ENCODE measurements at regions not wholly inside any gene's neighbourhood (a gene's known extent, or its start where the extent isn't known, plus 50 kb on each side); places are given as distances from the start of the nearest gene placed in this dataset.

DNA sequence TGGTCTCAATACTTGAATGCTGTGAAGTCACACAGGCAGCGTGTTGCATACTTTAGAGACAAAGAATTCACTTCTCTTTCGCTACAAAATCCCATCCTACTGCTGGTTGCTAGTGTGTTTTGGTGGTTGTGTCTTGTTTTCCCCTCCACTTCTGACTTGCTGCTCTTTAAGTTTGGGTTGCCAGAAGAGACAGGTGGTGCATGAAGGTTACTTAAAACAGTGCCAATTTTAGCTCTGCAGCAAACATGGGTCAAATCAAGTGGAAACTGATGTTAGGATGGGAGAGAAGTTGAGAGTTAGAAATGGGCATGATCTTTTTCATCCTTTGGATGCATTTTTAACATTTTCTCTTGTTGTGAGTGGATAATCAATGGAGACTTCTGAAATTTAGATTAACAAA lies 136.2 kb upstream of the KCNH7 start:
- no peak overlapping the region for H3K4me3 ChIP-seq
- H3K27ac ChIP-seq = no peak overlapping the region
- no peaks in the 10 kb centered on the region for H3K9me3 ChIP-seq
- TF ChIP-seq, protein P1, sequence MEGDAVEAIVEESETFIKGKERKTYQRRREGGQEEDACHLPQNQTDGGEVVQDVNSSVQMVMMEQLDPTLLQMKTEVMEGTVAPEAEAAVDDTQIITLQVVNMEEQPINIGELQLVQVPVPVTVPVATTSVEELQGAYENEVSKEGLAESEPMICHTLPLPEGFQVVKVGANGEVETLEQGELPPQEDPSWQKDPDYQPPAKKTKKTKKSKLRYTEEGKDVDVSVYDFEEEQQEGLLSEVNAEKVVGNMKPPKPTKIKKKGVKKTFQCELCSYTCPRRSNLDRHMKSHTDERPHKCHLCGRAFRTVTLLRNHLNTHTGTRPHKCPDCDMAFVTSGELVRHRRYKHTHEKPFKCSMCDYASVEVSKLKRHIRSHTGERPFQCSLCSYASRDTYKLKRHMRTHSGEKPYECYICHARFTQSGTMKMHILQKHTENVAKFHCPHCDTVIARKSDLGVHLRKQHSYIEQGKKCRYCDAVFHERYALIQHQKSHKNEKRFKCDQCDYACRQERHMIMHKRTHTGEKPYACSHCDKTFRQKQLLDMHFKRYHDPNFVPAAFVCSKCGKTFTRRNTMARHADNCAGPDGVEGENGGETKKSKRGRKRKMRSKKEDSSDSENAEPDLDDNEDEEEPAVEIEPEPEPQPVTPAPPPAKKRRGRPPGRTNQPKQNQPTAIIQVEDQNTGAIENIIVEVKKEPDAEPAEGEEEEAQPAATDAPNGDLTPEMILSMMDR (IDR thresholded peaks at IDR 0.05) = no peak
- no peak for DNase-seq (ENCODE audit: low spot score)
- no peaks in the 10 kb centered on the region for H3K27me3 ChIP-seq (replicated peaks; ENCODE audit: insufficient read depth)
- H3K36me3 ChIP-seq = no peaks in the 10 kb centered on the region
- no peaks in the 10 kb centered on the region for H3K4me1 ChIP-seq (ENCODE audit: control insufficient read depth in 1 of 2, low read depth in 2 of 2)
- no peak for ATAC-seq (ENCODE audit: insufficient number of reproducible peaks, low FRiP score, low read depth)

DNA sequence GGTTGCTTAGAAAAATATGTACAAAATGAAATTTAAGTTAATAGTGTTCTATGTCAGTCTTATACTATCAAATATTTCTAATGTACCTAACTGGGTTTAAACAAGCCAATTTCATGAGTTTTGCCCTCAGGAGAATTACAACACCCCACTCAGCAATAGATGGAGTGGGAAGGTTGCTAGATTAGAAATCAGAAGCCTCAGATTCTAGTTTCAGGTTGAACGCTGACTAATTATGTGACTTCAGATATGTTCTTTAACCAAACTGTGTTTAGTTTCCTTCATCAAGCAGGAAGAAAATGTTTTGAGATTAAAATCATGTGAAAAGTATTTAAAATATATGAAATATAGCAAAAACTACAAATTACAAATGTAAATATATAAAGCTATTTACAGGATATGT lies 133.8 kb upstream of the KCNH7 start:
- no peak for DNase-seq (ENCODE audit: low spot score)
- ATAC-seq (ENCODE audit: insufficient number of reproducible peaks, low FRiP score, low read depth) = no peak
- Histone ChIP-seq H3K4me1 (ENCODE audit: control insufficient read depth in 1 of 2, low read depth in 2 of 2) (no peaks in the 10 kb centered on the region), H3K27me3 (replicated peaks; ENCODE audit: insufficient read depth) (no peaks in the 10 kb centered on the region), H3K36me3 (no peaks in the 10 kb centered on the region), H3K27ac (no peak overlapping the region), H3K9me3 (no peaks in the 10 kb centered on the region), H3K4me3 (no peak overlapping the region)
- TF ChIP-seq, protein P1 (IDR thresholded peaks at IDR 0.05) = no peak

DNA sequence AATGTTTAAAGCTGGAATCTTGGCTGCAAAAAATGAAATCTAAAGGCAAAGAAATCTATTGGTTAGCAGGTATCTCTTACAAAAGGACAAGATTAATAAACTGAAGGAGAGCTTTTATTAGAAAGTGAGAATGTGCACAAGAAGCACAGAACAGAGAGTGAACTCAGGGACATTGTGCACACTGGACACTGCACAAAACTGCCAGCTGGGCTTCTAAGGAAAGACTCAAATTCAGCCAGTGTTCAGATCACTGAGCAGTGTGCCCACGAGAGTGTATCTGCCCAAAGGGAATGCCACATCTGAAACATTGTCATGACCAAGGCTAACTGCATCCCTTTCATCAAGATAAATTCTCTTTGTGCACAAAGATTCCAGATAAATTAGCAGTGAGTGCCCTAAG lies 129.7 kb upstream of the KCNH7 start:
- no peaks in the 10 kb centered on the region for H3K9me3 ChIP-seq
- H3K27me3 ChIP-seq (replicated peaks; ENCODE audit: insufficient read depth) = no peaks in the 10 kb centered on the region
- TF ChIP-seq, protein P1 (IDR thresholded peaks at IDR 0.05) = no peak
- no peaks in the 10 kb centered on the region for H3K36me3 ChIP-seq
- no peaks in the 10 kb centered on the region for H3K4me1 ChIP-seq (ENCODE audit: control insufficient read depth in 1 of 2, low read depth in 2 of 2)
- no peak overlapping the region for H3K4me3 ChIP-seq
- ATAC-seq (ENCODE audit: insufficient number of reproducible peaks, low FRiP score, low read depth) = no peak
- no peak for DNase-seq (ENCODE audit: low spot score)
- H3K27ac ChIP-seq = no peak overlapping the region

DNA sequence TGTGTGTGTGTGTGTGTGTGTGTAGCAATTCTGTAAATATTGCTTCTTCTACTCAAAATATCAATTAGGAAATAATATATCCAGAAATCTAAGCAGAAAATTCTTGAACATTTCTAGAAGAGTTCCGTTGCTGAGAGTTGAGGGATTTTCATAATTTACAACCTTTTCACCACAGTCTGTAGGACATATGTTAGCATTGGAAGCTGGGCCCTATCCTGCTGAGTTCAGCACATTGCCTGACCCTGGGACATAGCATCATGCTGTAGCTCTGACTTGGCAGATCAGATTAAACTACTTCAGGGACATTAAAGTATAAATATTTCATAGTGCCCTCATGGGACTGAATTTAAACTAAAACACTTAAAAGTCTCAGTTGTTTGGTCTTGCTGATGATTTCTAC lies 129.2 kb upstream of the KCNH7 start:
- ATAC-seq (ENCODE audit: insufficient number of reproducible peaks, low FRiP score, low read depth) = no peak
- H3K27ac ChIP-seq = no peak overlapping the region
- TF ChIP-seq, protein P1 (IDR thresholded peaks at IDR 0.05) = no peak

DNA sequence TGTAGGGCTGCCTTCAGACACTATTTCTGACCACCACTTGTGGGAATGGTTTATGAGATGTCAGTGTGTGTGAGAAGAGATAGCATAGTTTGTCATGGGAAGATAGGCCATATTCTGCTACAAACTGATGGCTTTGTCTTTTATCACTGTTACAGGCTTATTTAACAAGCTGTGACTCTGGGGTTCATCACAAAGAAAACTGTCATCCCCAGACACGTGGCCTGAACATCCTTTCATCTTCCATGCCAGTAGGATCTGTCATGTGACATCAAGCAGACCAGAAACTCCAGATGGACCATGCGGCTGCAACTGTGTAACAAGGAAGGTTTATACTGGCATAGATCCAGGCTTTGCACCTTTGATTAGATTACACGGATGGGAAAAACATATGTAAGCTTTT lies 128.6 kb upstream of the KCNH7 start:
- no peak for ATAC-seq (ENCODE audit: insufficient number of reproducible peaks, low FRiP score, low read depth)
- Histone ChIP-seq H3K4me3 (no peak overlapping the region), H3K36me3 (no peaks in the 10 kb centered on the region), H3K27ac (no peak overlapping the region), H3K9me3 (no peaks in the 10 kb centered on the region), H3K4me1 (ENCODE audit: control insufficient read depth in 1 of 2, low read depth in 2 of 2) (no peaks in the 10 kb centered on the region), H3K27me3 (replicated peaks; ENCODE audit: insufficient read depth) (no peaks in the 10 kb centered on the region)
- TF ChIP-seq, protein P1 (IDR thresholded peaks at IDR 0.05) = no peak
- DNase-seq (ENCODE audit: low spot score) = no peak

More for the DNA sequence above, 129.2 kb upstream of the KCNH7 start:
- H3K4me1 ChIP-seq (ENCODE audit: control insufficient read depth in 1 of 2, low read depth in 2 of 2) = no peaks in the 10 kb centered on the region
- H3K36me3 ChIP-seq = no peaks in the 10 kb centered on the region
- DNase-seq (ENCODE audit: low spot score) = no peak
- H3K27me3 ChIP-seq (replicated peaks; ENCODE audit: insufficient read depth) = no peaks in the 10 kb centered on the region
- no peaks in the 10 kb centered on the region for H3K9me3 ChIP-seq
- H3K4me3 ChIP-seq = no peak overlapping the region

Measured in thoracic aorta (tissue), 2 donors.